SK-N-SH treated with all-trans-retinoic acid at 6 μM for 48 hours (cell line): ENCODE measurements at regions not wholly inside any gene's neighbourhood (a gene's known extent, or its start where the extent isn't known, plus 50 kb on each side); places are given as distances from the start of the nearest gene placed in this dataset.

Experiments
- ATAC-seq: fragments of 200-7000 bp; cut with Tn5 transposase; 3 replicates; pipeline ENCODE4 v1.9.1; 2020; ENCODE audit warnings: mild to moderate bottlenecking, moderate library complexity
- ARNTL ChIP-seq: fragments of 450-650 bp; formaldehyde crosslinking; IDR thresholded peaks from 2 replicates; pipeline ENCODE4 v1.5.0; 2020; ENCODE audit warnings: low read depth, mild to moderate bottlenecking, moderate library complexity, borderline replicate concordance
- BACH2 ChIP-seq: fragments of 250-450 bp; sonication (Bioruptor Pico); IDR thresholded peaks from 2 replicates; pipeline ENCODE4 v1.9.0; 2021; ENCODE audit warnings: mild to moderate bottlenecking, borderline replicate concordance
- CREB5 ChIP-seq: fragments of 250-450 bp; sonication (Bioruptor Pico); IDR thresholded peaks from 2 replicates; pipeline ENCODE4 v1.5.1; 2020; ENCODE audit warnings: low read depth, mild to moderate bottlenecking, moderate library complexity
- CSDC2 ChIP-seq: fragments of 250-450 bp; sonication (Bioruptor Pico); IDR thresholded peaks from 2 replicates; pipeline ENCODE4 v1.5.0; 2020; ENCODE audit warnings: mild to moderate bottlenecking, moderate library complexity
- CSRNP3 ChIP-seq: fragments of 250-450 bp; sonication (Bioruptor Pico); IDR thresholded peaks from 2 replicates; pipeline ENCODE4 v1.5.1; 2021; ENCODE audit warnings: mild to moderate bottlenecking, moderate library complexity
- ESRRG ChIP-seq: fragments of 250-450 bp; sonication (Bioruptor Pico); IDR thresholded peaks from 2 replicates; pipeline ENCODE4 v1.6.1; 2021; ENCODE audit warnings: mild to moderate bottlenecking
- GLIS3 ChIP-seq: fragments of 250-450 bp; sonication (Bioruptor Pico); IDR thresholded peaks from 2 replicates; pipeline ENCODE4 v1.5.0; 2020; ENCODE audit warnings: mild to moderate bottlenecking, moderate library complexity
- ISL1 ChIP-seq: fragments of 250-450 bp; sonication (Bioruptor Pico); IDR thresholded peaks from 2 replicates; pipeline ENCODE4 v2.1.2; 2022; ENCODE audit warnings: mild to moderate bottlenecking, moderate library complexity
- OSR1 ChIP-seq: fragments of 250-450 bp; sonication (Bioruptor Pico); IDR thresholded peaks from 2 replicates; pipeline ENCODE4 v1.8.0; 2022; ENCODE audit warnings: moderate library complexity, mild to moderate bottlenecking, inconsistent platforms
- PPARA ChIP-seq: fragments of 250-450 bp; sonication (Bioruptor Pico); IDR thresholded peaks from 2 replicates; pipeline ENCODE4 v1.5.0; 2020; ENCODE audit warnings: mild to moderate bottlenecking, borderline replicate concordance
- RARB ChIP-seq: fragments of 250-450 bp; sonication (Bioruptor Pico); IDR thresholded peaks from 2 replicates; pipeline ENCODE4 v1.8.0; 2021; ENCODE audit warnings: mild to moderate bottlenecking, moderate library complexity
- SNAI2 ChIP-seq: fragments of 250-450 bp; sonication (Bioruptor Pico); IDR thresholded peaks from 2 replicates; pipeline ENCODE4 v1.5.0; 2020; ENCODE audit warnings: mild to moderate bottlenecking, moderate library complexity
- TCF4 ChIP-seq: fragments of 250-450 bp; sonication (Bioruptor Pico); IDR thresholded peaks from 2 replicates; pipeline ENCODE4 v1.8.0; 2021; ENCODE audit warnings: mild to moderate bottlenecking, moderate library complexity, borderline replicate concordance
- TOX ChIP-seq: fragments of 250-450 bp; sonication (Bioruptor Pico); IDR thresholded peaks from 2 replicates; pipeline ENCODE4 v1.8.0; 2021; ENCODE audit warnings: mild to moderate bottlenecking, moderate library complexity, borderline replicate concordance
- ZC3H10 ChIP-seq: fragments of 250-450 bp; sonication (Bioruptor Pico); IDR thresholded peaks from 2 replicates; pipeline ENCODE4 v1.5.1; 2021; ENCODE audit warnings: mild to moderate bottlenecking, moderate library complexity
- ZFP3 ChIP-seq: fragments of 250-450 bp; sonication (Bioruptor Pico); IDR thresholded peaks from 2 replicates; pipeline ENCODE4 v1.5.0; 2020; ENCODE audit warnings: mild to moderate bottlenecking, moderate library complexity
- ZFP30 ChIP-seq: fragments of 450-650 bp; formaldehyde crosslinking; IDR thresholded peaks from 2 replicates; pipeline ENCODE4 v1.5.0; 2022; ENCODE audit warnings: mild to moderate bottlenecking, moderate library complexity
- ZNF565 ChIP-seq: fragments of 450-650 bp; formaldehyde crosslinking; conservative IDR thresholded peaks from 2 replicates; pipeline ENCODE4 v1.5.0; 2020; ENCODE audit warnings: low read depth, mild to moderate bottlenecking, moderate library complexity
- ZNF70 ChIP-seq: fragments of 450-650 bp; formaldehyde crosslinking; IDR thresholded peaks from 2 replicates; pipeline ENCODE4 v1.5.0; 2020; ENCODE audit warnings: mild to moderate bottlenecking, moderate library complexity
- ZNF8 ChIP-seq: fragments of 450-650 bp; formaldehyde crosslinking; IDR thresholded peaks from 2 replicates; pipeline ENCODE4 v1.5.0; 2020; ENCODE audit warnings: mild to moderate bottlenecking, moderate library complexity
- TF ChIP-seq, protein P1 (sequence below): fragments of 250-450 bp; sonication (Bioruptor Pico); IDR thresholded peaks from 2 replicates; pipeline ENCODE4 v1.8.0; 2021; ENCODE audit warnings: low read depth, mild to moderate bottlenecking, moderate library complexity, borderline replicate concordance
- TF ChIP-seq, protein P2 (sequence below): fragments of 250-450 bp; sonication (Bioruptor Pico); IDR thresholded peaks from 2 replicates; pipeline ENCODE4 v1.5.0; 2020; ENCODE audit warnings: mild to moderate bottlenecking, moderate library complexity

GRCh38 chr1:70915258-70916033 lies 132.2 kb downstream of the PTGER3 start (continued):
- TF ChIP-seq, protein P1, sequence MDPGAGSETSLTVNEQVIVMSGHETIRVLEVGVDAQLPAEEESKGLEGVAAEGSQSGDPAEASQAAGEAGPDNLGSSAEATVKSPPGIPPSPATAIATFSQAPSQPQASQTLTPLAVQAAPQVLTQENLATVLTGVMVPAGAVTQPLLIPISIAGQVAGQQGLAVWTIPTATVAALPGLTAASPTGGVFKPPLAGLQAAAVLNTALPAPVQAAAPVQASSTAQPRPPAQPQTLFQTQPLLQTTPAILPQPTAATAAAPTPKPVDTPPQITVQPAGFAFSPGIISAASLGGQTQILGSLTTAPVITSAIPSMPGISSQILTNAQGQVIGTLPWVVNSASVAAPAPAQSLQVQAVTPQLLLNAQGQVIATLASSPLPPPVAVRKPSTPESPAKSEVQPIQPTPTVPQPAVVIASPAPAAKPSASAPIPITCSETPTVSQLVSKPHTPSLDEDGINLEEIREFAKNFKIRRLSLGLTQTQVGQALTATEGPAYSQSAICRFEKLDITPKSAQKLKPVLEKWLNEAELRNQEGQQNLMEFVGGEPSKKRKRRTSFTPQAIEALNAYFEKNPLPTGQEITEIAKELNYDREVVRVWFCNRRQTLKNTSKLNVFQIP (CRISPR knock-in tag): no peak
- TF ChIP-seq ESRRG: no peak
- no peak for TF ChIP-seq ZNF565 (CRISPR knock-in tag)
- no peak for TF ChIP-seq TCF4 (CRISPR knock-in tag)
- TF ChIP-seq ISL1 (CRISPR knock-in tag): no peak
- TF ChIP-seq ZFP3 (CRISPR knock-in tag): no peak
- no peak for TF ChIP-seq ARNTL (CRISPR knock-in tag)
- no peak for TF ChIP-seq TOX
- no peak for TF ChIP-seq ZNF8 (CRISPR knock-in tag)
- no peak for TF ChIP-seq ZFP30
- no peak for TF ChIP-seq CSDC2

DNA sequence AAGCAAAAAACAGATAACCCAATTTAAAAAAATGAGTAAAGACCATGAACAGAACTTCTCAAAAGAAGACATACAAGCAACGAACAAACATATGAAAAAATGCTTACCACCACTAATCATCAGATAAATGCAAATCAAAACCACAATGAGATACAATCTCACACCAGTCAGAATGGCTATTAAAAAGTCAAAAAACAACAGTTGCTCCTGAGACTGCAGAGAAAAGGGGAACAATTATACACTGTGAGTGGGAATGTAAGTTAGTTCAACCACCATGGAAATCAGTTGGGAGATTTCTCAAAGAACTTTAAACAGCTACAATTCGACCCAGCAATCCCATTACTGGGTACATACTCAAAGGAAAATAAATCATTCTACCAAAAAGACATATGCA lies 131.6 kb downstream of the PTGER3 start:
- TF ChIP-seq PPARA (no peak), ZFP30 (no peak), ZNF70 (CRISPR knock-in tag) (no peak), GLIS3 (CRISPR knock-in tag) (no peak), ESRRG (no peak), ZNF8 (CRISPR knock-in tag) (no peak), ISL1 (CRISPR knock-in tag) (no peak), RARB (CRISPR knock-in tag) (no peak), CSDC2 (no peak), OSR1 (CRISPR knock-in tag) (no peak), SNAI2 (no peak), ZC3H10 (CRISPR knock-in tag) (no peak), ARNTL (CRISPR knock-in tag) (no peak), CREB5 (CRISPR knock-in tag) (no peak), TOX (no peak), BACH2 (no peak), ZNF565 (CRISPR knock-in tag) (no peak)
- TF ChIP-seq, protein P2, sequence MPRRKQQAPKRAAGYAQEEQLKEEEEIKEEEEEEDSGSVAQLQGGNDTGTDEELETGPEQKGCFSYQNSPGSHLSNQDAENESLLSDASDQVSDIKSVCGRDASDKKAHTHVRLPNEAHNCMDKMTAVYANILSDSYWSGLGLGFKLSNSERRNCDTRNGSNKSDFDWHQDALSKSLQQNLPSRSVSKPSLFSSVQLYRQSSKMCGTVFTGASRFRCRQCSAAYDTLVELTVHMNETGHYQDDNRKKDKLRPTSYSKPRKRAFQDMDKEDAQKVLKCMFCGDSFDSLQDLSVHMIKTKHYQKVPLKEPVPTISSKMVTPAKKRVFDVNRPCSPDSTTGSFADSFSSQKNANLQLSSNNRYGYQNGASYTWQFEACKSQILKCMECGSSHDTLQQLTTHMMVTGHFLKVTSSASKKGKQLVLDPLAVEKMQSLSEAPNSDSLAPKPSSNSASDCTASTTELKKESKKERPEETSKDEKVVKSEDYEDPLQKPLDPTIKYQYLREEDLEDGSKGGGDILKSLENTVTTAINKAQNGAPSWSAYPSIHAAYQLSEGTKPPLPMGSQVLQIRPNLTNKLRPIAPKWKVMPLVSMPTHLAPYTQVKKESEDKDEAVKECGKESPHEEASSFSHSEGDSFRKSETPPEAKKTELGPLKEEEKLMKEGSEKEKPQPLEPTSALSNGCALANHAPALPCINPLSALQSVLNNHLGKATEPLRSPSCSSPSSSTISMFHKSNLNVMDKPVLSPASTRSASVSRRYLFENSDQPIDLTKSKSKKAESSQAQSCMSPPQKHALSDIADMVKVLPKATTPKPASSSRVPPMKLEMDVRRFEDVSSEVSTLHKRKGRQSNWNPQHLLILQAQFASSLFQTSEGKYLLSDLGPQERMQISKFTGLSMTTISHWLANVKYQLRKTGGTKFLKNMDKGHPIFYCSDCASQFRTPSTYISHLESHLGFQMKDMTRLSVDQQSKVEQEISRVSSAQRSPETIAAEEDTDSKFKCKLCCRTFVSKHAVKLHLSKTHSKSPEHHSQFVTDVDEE (CRISPR knock-in tag): no peak
- no peak for ATAC-seq

- TF ChIP-seq, protein P1 (CRISPR knock-in tag): no peak
- TF ChIP-seq CSRNP3 (CRISPR knock-in tag): no peak
- no peak for TF ChIP-seq ZNF565 (CRISPR knock-in tag)
- no peak for TF ChIP-seq ESRRG
- no peak for TF ChIP-seq OSR1 (CRISPR knock-in tag)
- TF ChIP-seq BACH2: no peak
- TF ChIP-seq CSDC2: no peak
- no peak for ATAC-seq
Observed at GRCh38 chr1:70919706-70920323, 127.8 kb downstream of the PTGER3 start.
